BJ (cell line): ENCODE measurements at regions not wholly inside any gene's neighbourhood (a gene's known extent, or its start where the extent isn't known, plus 50 kb on each side); places are given as distances from the start of the nearest gene placed in this dataset.

Source experiments
- CTCF ChIA-PET: fragments of 350-600 bp; formaldehyde crosslinking; extraction: SDS; loops from one replicate; lab custom pipeline; 2021; ENCODE audit warnings: antibody characterized with exemption, inconsistent platforms; lab: Yijun Ruan, JAX
- POLR2A ChIA-PET: fragments of 300-600 bp; sonication (Branson Sonifier 250); formaldehyde crosslinking; extraction: SDS; loops from one replicate; lab custom pipeline; 2021; ENCODE audit warnings: antibody characterized with exemption; lab: Charles Lee
- DNase-seq: peaks from one replicate; pipeline ENCODE4 v3.0.0-alpha.2; 2011; ENCODE audit warnings: low read depth
- H3K27me3 ChIP-seq: 2 replicates; pipeline ENCODE4 v1.6.0; 2011; ENCODE audit warnings: low read length; ENCODE audit not compliant: control insufficient read depth, insufficient read depth
- H3K36me3 ChIP-seq: 2 replicates; pipeline ENCODE4 v1.5.1; 2011; ENCODE audit warnings: low read length; ENCODE audit not compliant: control insufficient read depth, insufficient read depth
- H3K4me3 ChIP-seq: 2 replicates; pipeline ENCODE4 v1.5.1; 2011; ENCODE audit warnings: low read depth, mild to moderate bottlenecking, control low read depth, low read length
- TF ChIP-seq, protein P1 (sequence below): IDR thresholded peaks from 2 replicates; pipeline ENCODE4 v1.5.1; 2011; ENCODE audit warnings: low read depth, mild to moderate bottlenecking, control low read depth, inconsistent platforms, low read length, moderate library complexity; ENCODE audit not compliant: insufficient read depth

GRCh38 chr2:164052006-164052405 is 316.2 kb upstream of the FIGN start:
- CTCF ChIA-PET: no interaction called here
- no peak overlapping the region for H3K4me3 ChIP-seq
- no peaks in the 10 kb centered on the region for H3K27me3 ChIP-seq
- POLR2A ChIA-PET: no interaction called here
- no peak for DNase-seq
- no peaks in the 10 kb centered on the region for H3K36me3 ChIP-seq
- TF ChIP-seq, protein P1, sequence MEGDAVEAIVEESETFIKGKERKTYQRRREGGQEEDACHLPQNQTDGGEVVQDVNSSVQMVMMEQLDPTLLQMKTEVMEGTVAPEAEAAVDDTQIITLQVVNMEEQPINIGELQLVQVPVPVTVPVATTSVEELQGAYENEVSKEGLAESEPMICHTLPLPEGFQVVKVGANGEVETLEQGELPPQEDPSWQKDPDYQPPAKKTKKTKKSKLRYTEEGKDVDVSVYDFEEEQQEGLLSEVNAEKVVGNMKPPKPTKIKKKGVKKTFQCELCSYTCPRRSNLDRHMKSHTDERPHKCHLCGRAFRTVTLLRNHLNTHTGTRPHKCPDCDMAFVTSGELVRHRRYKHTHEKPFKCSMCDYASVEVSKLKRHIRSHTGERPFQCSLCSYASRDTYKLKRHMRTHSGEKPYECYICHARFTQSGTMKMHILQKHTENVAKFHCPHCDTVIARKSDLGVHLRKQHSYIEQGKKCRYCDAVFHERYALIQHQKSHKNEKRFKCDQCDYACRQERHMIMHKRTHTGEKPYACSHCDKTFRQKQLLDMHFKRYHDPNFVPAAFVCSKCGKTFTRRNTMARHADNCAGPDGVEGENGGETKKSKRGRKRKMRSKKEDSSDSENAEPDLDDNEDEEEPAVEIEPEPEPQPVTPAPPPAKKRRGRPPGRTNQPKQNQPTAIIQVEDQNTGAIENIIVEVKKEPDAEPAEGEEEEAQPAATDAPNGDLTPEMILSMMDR: no peak

DNA sequence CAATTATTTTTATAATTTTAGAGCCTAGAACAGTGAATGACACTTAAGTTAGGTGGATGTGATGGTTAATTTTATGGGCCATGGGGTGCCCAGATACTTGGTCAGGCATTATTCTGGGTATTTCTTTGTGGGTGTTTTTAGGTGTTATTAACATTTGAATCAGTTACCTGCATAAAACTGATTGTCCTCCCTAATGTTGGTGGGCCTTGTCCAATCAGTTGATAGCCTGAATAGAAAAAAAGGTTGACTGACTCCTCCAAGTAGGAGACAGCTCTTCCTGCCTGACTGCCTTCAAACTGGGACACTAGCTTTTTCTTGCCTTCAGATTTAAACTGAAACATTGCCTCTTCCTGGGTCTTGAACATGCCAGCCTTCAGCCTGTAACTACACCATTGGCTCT is 312.9 kb upstream of the FIGN start:
- TF ChIP-seq, protein P1: no peak
- Histone ChIP-seq H3K36me3 (no peaks in the 10 kb centered on the region), H3K27me3 (no peaks in the 10 kb centered on the region), H3K4me3 (no peak overlapping the region)
- no peak for DNase-seq
- POLR2A ChIA-PET: no interaction called here
- CTCF ChIA-PET: no interaction called here

DNA sequence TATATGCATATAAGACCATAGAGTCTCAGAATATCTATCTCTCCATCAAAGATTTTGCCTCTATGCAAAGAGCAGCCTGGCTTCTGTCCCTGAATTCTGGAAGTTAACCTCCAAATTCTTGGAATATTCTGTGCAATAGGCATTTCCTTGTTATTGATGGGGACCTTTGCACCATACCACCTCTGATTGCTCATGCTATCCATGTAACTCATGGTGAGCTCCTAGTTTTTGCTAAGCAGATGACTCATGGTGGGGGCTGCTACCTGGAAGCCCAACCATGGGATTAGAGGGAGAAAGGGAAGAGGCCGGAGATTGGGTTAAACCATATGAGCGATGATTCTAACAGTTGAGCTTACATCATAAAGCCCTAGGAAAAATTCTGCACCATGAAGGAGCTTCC is 310.2 kb upstream of the FIGN start:
- no peaks in the 10 kb centered on the region for H3K36me3 ChIP-seq
- no peak overlapping the region for H3K4me3 ChIP-seq
- DNase-seq: no peak
- TF ChIP-seq, protein P1: no peak
- CTCF ChIA-PET: interaction anchor here (1.2 kb wide), 1 partner anchor 14 kb away, joined by 3 read pairs; no protein-coding TSS in a partner anchor
- POLR2A ChIA-PET: no interaction called here
- H3K27me3 ChIP-seq: no peaks in the 10 kb centered on the region

GRCh38 chr2:164044622-164045021 is 308.8 kb upstream of the FIGN start:
- CTCF ChIA-PET: interaction anchor here (0.6 kb wide), 1 partner anchor 566 kb away, joined by 3 read pairs; no protein-coding TSS in a partner anchor

DNA sequence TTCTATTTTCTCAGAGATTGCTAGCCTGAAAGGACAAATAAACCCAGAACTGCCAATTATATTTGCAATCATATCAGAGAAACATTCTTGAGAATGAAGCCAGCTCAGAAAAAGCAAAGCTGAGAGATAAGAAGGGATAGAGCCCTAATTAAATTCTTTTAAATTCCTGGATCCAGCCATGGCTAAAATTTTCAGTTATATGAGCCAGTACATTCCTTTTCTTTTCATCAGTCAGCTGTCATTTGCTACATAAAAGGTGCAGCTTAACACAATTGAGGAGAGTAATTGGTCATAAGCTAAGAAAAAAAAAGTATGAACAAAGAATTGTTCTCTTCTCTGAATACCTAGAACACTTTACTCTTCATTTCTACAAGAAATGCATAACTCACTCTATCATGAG is 303.5 kb upstream of the FIGN start:
- TF ChIP-seq, protein P1: no peak
- Histone ChIP-seq H3K36me3 (no peaks in the 10 kb centered on the region), H3K4me3 (no peak overlapping the region), H3K27me3 (no peaks in the 10 kb centered on the region)
- DNase-seq: no peak
- POLR2A ChIA-PET: no interaction called here
- CTCF ChIA-PET: no interaction called here

More at GRCh38 chr2:164044622-164045021, 308.8 kb upstream of the FIGN start:
- POLR2A ChIA-PET: no interaction called here
- H3K4me3 ChIP-seq: no peak overlapping the region
- TF ChIP-seq, protein P1: no peak
- DNase-seq: no peak
- no peaks in the 10 kb centered on the region for H3K27me3 ChIP-seq
- H3K36me3 ChIP-seq: no peaks in the 10 kb centered on the region
